Astrocyte (in vitro differentiated cells and primary cell): ENCODE measurements at regions not wholly inside any gene's neighbourhood (a gene's known extent, or its start where the extent isn't known, plus 50 kb on each side); places are given as distances from the start of the nearest gene placed in this dataset.

Experiments
- EZH2 ChIP-seq: IDR thresholded peaks from 2 replicates; pipeline ENCODE4 v1.6.1; 2012; ENCODE audit warnings: mild to moderate bottlenecking, low read length, inconsistent platforms; ENCODE audit not compliant: insufficient read depth
- TF ChIP-seq, protein P1 (sequence below): IDR thresholded peaks from 2 replicates; pipeline ENCODE4 v1.5.1; 2011; ENCODE audit warnings: low read depth, mild to moderate bottlenecking, inconsistent platforms, low read length, moderate library complexity; ENCODE audit not compliant: insufficient read depth

DNA sequence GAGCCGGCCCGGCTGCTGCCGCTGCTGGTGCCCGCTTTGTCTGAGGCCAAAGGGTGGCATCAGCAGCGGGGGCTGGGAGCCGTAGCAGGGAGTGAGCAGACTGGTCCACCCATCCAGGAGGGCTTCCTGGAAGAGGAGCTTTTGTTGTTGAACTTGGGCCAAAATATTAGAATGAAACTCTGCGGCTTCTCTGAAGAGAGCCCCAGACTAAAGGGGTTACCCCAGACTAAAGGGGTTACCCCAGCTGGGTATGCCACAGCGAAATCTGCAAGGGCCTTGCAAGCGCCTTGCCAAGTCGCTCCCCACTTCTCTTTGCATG, 154.7 kb upstream of the ZMIZ1 start:
- TF ChIP-seq, protein P1, sequence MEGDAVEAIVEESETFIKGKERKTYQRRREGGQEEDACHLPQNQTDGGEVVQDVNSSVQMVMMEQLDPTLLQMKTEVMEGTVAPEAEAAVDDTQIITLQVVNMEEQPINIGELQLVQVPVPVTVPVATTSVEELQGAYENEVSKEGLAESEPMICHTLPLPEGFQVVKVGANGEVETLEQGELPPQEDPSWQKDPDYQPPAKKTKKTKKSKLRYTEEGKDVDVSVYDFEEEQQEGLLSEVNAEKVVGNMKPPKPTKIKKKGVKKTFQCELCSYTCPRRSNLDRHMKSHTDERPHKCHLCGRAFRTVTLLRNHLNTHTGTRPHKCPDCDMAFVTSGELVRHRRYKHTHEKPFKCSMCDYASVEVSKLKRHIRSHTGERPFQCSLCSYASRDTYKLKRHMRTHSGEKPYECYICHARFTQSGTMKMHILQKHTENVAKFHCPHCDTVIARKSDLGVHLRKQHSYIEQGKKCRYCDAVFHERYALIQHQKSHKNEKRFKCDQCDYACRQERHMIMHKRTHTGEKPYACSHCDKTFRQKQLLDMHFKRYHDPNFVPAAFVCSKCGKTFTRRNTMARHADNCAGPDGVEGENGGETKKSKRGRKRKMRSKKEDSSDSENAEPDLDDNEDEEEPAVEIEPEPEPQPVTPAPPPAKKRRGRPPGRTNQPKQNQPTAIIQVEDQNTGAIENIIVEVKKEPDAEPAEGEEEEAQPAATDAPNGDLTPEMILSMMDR: no peak
- no peak for TF ChIP-seq EZH2
